Endothelial cell of umbilical vein (primary cell): ENCODE measurements at regions not wholly inside any gene's neighbourhood (a gene's known extent, or its start where the extent isn't known, plus 50 kb on each side); places are given as distances from the start of the nearest gene placed in this dataset.

Source experiments
- CTCF ChIP-seq, 2 donors: IDR thresholded peaks; 1 replicate in 1 of 2; 2 replicates in 1 of 2; pipeline ENCODE4 v1.5.1; 2011; ENCODE audit warnings: low read length in 2 of 2, mild to moderate bottlenecking in 2 of 2, moderate library complexity in 2 of 2, control low read depth in 1 of 2, inconsistent platforms in 1 of 2, low read depth in 1 of 2; ENCODE audit not compliant: insufficient read depth in 1 of 2; ENCODE audit errors: extremely low read depth in 1 of 2
- POLR2A ChIP-seq: IDR thresholded peaks from 2 replicates; pipeline ENCODE4 v1.6.1; 2012; ENCODE audit warnings: low read depth, mild to moderate bottlenecking, control low read depth, low read length
- TF ChIP-seq, protein P1 (sequence below): IDR thresholded peaks from 2 replicates; pipeline ENCODE4 v1.6.1; 2011; ENCODE audit not compliant: insufficient read depth, insufficient read length

- TF ChIP-seq, protein P1, sequence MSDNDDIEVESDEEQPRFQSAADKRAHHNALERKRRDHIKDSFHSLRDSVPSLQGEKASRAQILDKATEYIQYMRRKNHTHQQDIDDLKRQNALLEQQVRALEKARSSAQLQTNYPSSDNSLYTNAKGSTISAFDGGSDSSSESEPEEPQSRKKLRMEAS = no peak
- no peak for TF ChIP-seq POLR2A
- TF ChIP-seq CTCF (IDR thresholded peaks at IDR 0.05; ENCODE audit: extremely low read depth in 1 of 2, insufficient read depth in 1 of 2, low read depth in 1 of 2, low read length in 2 of 2) = no peak
Observed at GRCh38 chr17:51546114-51546513, 285.8 kb downstream of the UTP18 start.
